ENCODE measurements at regions not wholly inside any gene's neighbourhood (a gene's known extent, or its start where the extent isn't known, plus 50 kb on each side); places are given as distances from the start of the nearest gene placed in this dataset.

GRCh38 chr1:69320757-69321211 lies 246.9 kb upstream of the LRRC7 start:
- Histone ChIP-seq H3K27ac (no peak overlapping the region), H3K36me3 (ENCODE audit: low read depth, missing control alignments) (no peaks in the 10 kb centered on the region), H3K4me1 (no peaks in the 10 kb centered on the region), H3K4me3 (no peak overlapping the region), H3K27me3 (no peaks in the 10 kb centered on the region), H3K9me3 (no peaks in the 10 kb centered on the region)
- 69 to 71% methylated on average over 5 of the region's 5 CpGs for WGBS, 2 donors
- TF ChIP-seq, protein P1, sequence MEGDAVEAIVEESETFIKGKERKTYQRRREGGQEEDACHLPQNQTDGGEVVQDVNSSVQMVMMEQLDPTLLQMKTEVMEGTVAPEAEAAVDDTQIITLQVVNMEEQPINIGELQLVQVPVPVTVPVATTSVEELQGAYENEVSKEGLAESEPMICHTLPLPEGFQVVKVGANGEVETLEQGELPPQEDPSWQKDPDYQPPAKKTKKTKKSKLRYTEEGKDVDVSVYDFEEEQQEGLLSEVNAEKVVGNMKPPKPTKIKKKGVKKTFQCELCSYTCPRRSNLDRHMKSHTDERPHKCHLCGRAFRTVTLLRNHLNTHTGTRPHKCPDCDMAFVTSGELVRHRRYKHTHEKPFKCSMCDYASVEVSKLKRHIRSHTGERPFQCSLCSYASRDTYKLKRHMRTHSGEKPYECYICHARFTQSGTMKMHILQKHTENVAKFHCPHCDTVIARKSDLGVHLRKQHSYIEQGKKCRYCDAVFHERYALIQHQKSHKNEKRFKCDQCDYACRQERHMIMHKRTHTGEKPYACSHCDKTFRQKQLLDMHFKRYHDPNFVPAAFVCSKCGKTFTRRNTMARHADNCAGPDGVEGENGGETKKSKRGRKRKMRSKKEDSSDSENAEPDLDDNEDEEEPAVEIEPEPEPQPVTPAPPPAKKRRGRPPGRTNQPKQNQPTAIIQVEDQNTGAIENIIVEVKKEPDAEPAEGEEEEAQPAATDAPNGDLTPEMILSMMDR (IDR thresholded peaks at IDR 0.05): no peak
- no peak for TF ChIP-seq POLR2A (IDR thresholded peaks at IDR 0.05)
- intact Hi-C loops (cut with DNase I; ENCODE audit: low total_unique reads): no loop called here
- no peak for DNase-seq

DNA sequence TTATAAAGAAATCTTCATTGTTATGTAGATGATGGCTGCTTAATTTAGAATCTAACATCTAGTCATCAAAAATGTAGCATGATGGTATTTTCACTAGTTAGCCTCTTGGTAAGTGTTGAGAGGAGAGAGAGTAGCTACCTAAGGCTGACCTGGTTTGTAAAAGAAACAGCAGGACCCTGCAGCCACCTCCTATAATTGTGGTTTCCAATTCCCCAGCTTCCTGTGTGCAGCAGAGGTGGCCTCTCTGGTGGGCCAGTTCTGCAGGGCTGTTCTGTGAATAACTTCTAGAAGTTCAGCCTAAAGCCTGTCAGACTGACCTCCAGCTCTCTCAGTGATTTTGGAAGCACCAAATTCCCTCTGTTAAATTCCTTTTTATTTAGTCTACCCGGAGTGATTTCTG lies 246.4 kb upstream of the LRRC7 start:
- TF ChIP-seq, protein P1 (IDR thresholded peaks at IDR 0.05): no peak
- no peak for TF ChIP-seq POLR2A (IDR thresholded peaks at IDR 0.05)
- intact Hi-C loops (cut with DNase I; ENCODE audit: low total_unique reads): no loop called here

GRCh38 chr1:69328186-69328585 lies 239.5 kb upstream of the LRRC7 start:
- intact Hi-C loops (cut with DNase I; ENCODE audit: low total_unique reads): no loop called here
- no peaks in the 10 kb centered on the region for H3K36me3 ChIP-seq (ENCODE audit: low read depth, missing control alignments)
- no peak for TF ChIP-seq POLR2A (IDR thresholded peaks at IDR 0.05)
- TF ChIP-seq, protein P1 (IDR thresholded peaks at IDR 0.05): no peak
- DNase-seq: no peak
- H3K9me3 ChIP-seq: no peaks in the 10 kb centered on the region
- H3K27me3 ChIP-seq: no peaks in the 10 kb centered on the region
- no peak overlapping the region for H3K4me3 ChIP-seq
- WGBS, 2 donors: 85 to 90% methylated on average over 5 of the region's 5 CpGs
- H3K4me1 ChIP-seq: no peaks in the 10 kb centered on the region
- H3K27ac ChIP-seq: no peak overlapping the region

More for the DNA sequence above, 246.4 kb upstream of the LRRC7 start:
- H3K4me1 ChIP-seq: no peaks in the 10 kb centered on the region
- H3K27ac ChIP-seq: no peak overlapping the region
- 56 to 72% methylated on average over 1 of the region's 1 CpG for WGBS, 2 donors
- no peak for DNase-seq
- no peak overlapping the region for H3K4me3 ChIP-seq
- no peaks in the 10 kb centered on the region for H3K27me3 ChIP-seq
- H3K36me3 ChIP-seq (ENCODE audit: low read depth, missing control alignments): no peaks in the 10 kb centered on the region
- no peaks in the 10 kb centered on the region for H3K9me3 ChIP-seq

DNA sequence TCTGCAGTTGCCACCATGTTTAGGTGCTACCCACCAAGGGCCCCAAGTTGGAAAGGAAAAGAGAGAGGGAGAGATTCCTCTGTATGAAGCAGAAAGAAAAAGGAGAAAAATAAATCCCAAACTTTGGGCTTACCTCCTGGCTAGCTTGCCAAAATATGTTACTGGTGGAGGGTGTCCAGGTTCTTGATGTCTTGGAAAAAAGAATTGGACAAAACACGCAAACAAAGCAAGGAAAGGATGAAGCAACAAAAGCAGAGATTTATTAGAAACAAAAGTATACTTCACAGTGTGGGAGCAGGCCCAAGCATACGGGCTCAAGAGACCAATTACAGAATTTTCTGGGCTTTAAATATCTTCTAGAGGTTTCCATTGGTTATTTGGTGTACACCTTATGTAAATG lies 204.5 kb upstream of the LRRC7 start:
- no peaks in the 10 kb centered on the region for H3K9me3 ChIP-seq
- H3K27ac ChIP-seq: no peak overlapping the region
- no peaks in the 10 kb centered on the region for H3K27me3 ChIP-seq
- H3K4me3 ChIP-seq: no peak overlapping the region
- TF ChIP-seq, protein P1 (IDR thresholded peaks at IDR 0.05): no peak
- TF ChIP-seq POLR2A (IDR thresholded peaks at IDR 0.05): no peak
- WGBS, 2 donors: 65 to 71% methylated on average over 2 of the region's 2 CpGs
- intact Hi-C loops (cut with DNase I; ENCODE audit: low total_unique reads): no loop called here
- no peaks in the 10 kb centered on the region for H3K4me1 ChIP-seq
- no peak for DNase-seq
- no peaks in the 10 kb centered on the region for H3K36me3 ChIP-seq (ENCODE audit: low read depth, missing control alignments)

DNA sequence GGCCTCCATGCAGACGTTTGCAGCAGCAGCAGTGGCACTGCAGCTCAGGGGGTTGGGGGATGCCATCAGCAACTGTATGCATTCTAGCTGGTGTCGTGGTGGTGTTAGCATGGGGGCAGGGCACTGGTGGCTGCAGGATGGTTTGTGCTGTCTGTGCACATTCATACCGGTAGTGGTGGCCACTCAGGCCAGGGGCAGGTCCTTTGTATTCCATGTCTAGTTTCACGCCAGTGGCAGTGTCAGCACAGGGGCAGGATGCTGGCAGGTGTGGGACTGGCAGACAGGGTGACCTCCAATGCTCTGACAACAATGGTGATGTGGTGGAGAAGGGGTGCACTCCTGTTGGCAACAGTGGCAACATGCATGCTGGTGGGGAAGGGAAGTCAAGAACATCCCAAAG lies 194.2 kb upstream of the LRRC7 start:
- no peaks in the 10 kb centered on the region for H3K9me3 ChIP-seq
- intact Hi-C loops (cut with DNase I; ENCODE audit: low total_unique reads): no loop called here
- DNase-seq: no peak
- no peak overlapping the region for H3K4me3 ChIP-seq
- H3K36me3 ChIP-seq (ENCODE audit: low read depth, missing control alignments): no peaks in the 10 kb centered on the region
- 94 to 100% methylated on average over 1 to 4 of the region's 4 CpGs for WGBS, 2 donors
- TF ChIP-seq, protein P1 (IDR thresholded peaks at IDR 0.05): no peak
- no peak for TF ChIP-seq POLR2A (IDR thresholded peaks at IDR 0.05)
- H3K27me3 ChIP-seq: no peaks in the 10 kb centered on the region
- H3K27ac ChIP-seq: no peak overlapping the region
- no peaks in the 10 kb centered on the region for H3K4me1 ChIP-seq
